Right atrium auricular region (tissue), 2 donors: ENCODE measurements at regions not wholly inside any gene's neighbourhood (a gene's known extent, or its start where the extent isn't known, plus 50 kb on each side); places are given as distances from the start of the nearest gene placed in this dataset.

ENCODE experiments used
- DNase-seq: peaks from one replicate; pipeline ENCODE4 v3.0.0-alpha.2; 2019; ENCODE audit warnings: low spot score
- H3K27ac ChIP-seq, 2 donors: fragments of 200-600 bp; sonication (generic); 1 replicate in 1 of 2; 2 replicates in 1 of 2; pipeline ENCODE4 v1.5.1; 2016 to 2019
- H3K27me3 ChIP-seq, 2 donors: fragments of 200-600 bp; sonication (generic); one replicate each; pipeline versions ENCODE4 v1.5.1 to v1.6.0; 2017 to 2019
- H3K36me3 ChIP-seq: fragments of 200-600 bp; sonication (generic); one replicate; pipeline ENCODE4 v1.5.1; 2016
- H3K4me1 ChIP-seq, 2 donors: fragments of 200-600 bp; sonication (generic); one replicate each; pipeline versions ENCODE4 v1.5.1 to v1.6.0; 2017 to 2019
- H3K4me3 ChIP-seq, 2 donors: fragments of 200-600 bp; sonication (generic); 1 replicate in 1 of 2; 2 replicates in 1 of 2; pipeline ENCODE4 v1.5.1; 2017 to 2019; ENCODE audit warnings: mild to moderate bottlenecking in 1 of 2, moderate library complexity in 1 of 2
- H3K9me3 ChIP-seq, 2 donors: fragments of 200-600 bp; sonication (generic); one replicate each; pipeline ENCODE4 v1.5.1; 2019
- CTCF ChIP-seq, 2 donors: fragments of 200-600 bp; sonication (generic); IDR thresholded peaks; one replicate each; pipeline ENCODE4 v1.5.1; 2019; ENCODE audit warnings: antibody characterized with exemption in 2 of 2

- H3K27ac ChIP-seq: no peak overlapping the region
- no peaks in the 10 kb centered on the region for H3K36me3 ChIP-seq
- H3K9me3 ChIP-seq: peaks cover 0 to 10% of the 10 kb centered on the region in 2 donors
- DNase-seq: no peak
- no peak overlapping the region for H3K4me3 ChIP-seq
- no peaks in the 10 kb centered on the region for H3K27me3 ChIP-seq
- peaks cover 0 to 6% of the 10 kb centered on the region in 2 donors for H3K4me1 ChIP-seq
- no peak for TF ChIP-seq CTCF (IDR thresholded peaks at IDR 0.05)
Observed at GRCh38 chr11:121800240-121800639, 315.8 kb downstream of the BLID start.

- no peaks in the 10 kb centered on the region for H3K27me3 ChIP-seq
- peaks cover 0 to 6% of the 10 kb centered on the region in 2 donors for H3K4me1 ChIP-seq
- peaks cover 0 to 10% of the 10 kb centered on the region in 2 donors for H3K9me3 ChIP-seq
- no peak overlapping the region for H3K27ac ChIP-seq
- no peak overlapping the region for H3K4me3 ChIP-seq
- no peak for TF ChIP-seq CTCF (IDR thresholded peaks at IDR 0.05)
- H3K36me3 ChIP-seq: no peaks in the 10 kb centered on the region
- no peak for DNase-seq
Observed at GRCh38 chr11:121797496-121797895, 318.5 kb downstream of the BLID start.

GRCh38 chr11:121795174-121795573 is 320.8 kb downstream of the BLID start:
- TF ChIP-seq CTCF (IDR thresholded peaks at IDR 0.05): no peak
- H3K36me3 ChIP-seq: no peaks in the 10 kb centered on the region
- H3K27me3 ChIP-seq: no peaks in the 10 kb centered on the region
- no peak overlapping the region for H3K4me3 ChIP-seq
- no peak overlapping the region for H3K27ac ChIP-seq
- peaks cover 0 to 10% of the 10 kb centered on the region in 2 donors for H3K9me3 ChIP-seq
- no peaks in the 10 kb centered on the region for H3K4me1 ChIP-seq
- no peak for DNase-seq

- TF ChIP-seq CTCF (IDR thresholded peaks at IDR 0.05): no peak
- H3K4me1 ChIP-seq: no peaks in the 10 kb centered on the region
- no peaks in the 10 kb centered on the region for H3K36me3 ChIP-seq
- peaks cover 0 to 9% of the 10 kb centered on the region in 2 donors for H3K9me3 ChIP-seq
- no peak overlapping the region for H3K27ac ChIP-seq
- no peaks in the 10 kb centered on the region for H3K27me3 ChIP-seq
- no peak for DNase-seq
- no peak overlapping the region for H3K4me3 ChIP-seq
Observed at GRCh38 chr11:121794671-121795141, 321.3 kb downstream of the BLID start.

- TF ChIP-seq CTCF (IDR thresholded peaks at IDR 0.05): no peak
- no peaks in the 10 kb centered on the region for H3K36me3 ChIP-seq
- no peak overlapping the region for H3K4me3 ChIP-seq
- no peak for DNase-seq
- H3K4me1 ChIP-seq: no peaks in the 10 kb centered on the region
- no peaks in the 10 kb centered on the region for H3K27me3 ChIP-seq
- H3K27ac ChIP-seq: no peak overlapping the region
- H3K9me3 ChIP-seq: peaks cover 0 to 1% of the 10 kb centered on the region in 2 donors
Observed at GRCh38 chr11:121793916-121794315, 322.1 kb downstream of the BLID start.

GRCh38 chr11:121793291-121793690 is 322.7 kb downstream of the BLID start:
- Histone ChIP-seq H3K27me3 (no peaks in the 10 kb centered on the region), H3K27ac (no peak overlapping the region), H3K9me3 (no peaks in the 10 kb centered on the region), H3K36me3 (no peaks in the 10 kb centered on the region), H3K4me3 (no peak overlapping the region), H3K4me1 (no peaks in the 10 kb centered on the region)
- no peak for TF ChIP-seq CTCF (IDR thresholded peaks at IDR 0.05)
- DNase-seq: no peak
